PC-3 (cell line): ENCODE measurements at regions not wholly inside any gene's neighbourhood (a gene's known extent, or its start where the extent isn't known, plus 50 kb on each side); places are given as distances from the start of the nearest gene placed in this dataset.

Experiments used
- ATAC-seq: fragments of 200-7000 bp; cut with Tn5 transposase; 2 replicates; pipeline ENCODE4 v1.9.1; 2020; ENCODE audit warnings: mild to moderate bottlenecking, moderate library complexity
- BruUV-seq: library from RNA; stranded (reverse); fragments of 400-500 nt; replicated peaks from 2 replicates; lab custom pipeline; 2021; lab: Mats Ljungman, UMichigan
- CTCF ChIA-PET: fragments of 300-600 bp; sonication (Branson Sonifier 250); formaldehyde crosslinking; loops from one replicate; lab custom pipeline; 2022; ENCODE audit warnings: antibody characterized with exemption; lab: Charles Lee
- POLR2A ChIA-PET: fragments of 300-600 bp; sonication (Branson Sonifier 250); formaldehyde crosslinking; loops from one replicate; lab custom pipeline; 2022; ENCODE audit warnings: antibody characterized with exemption; ENCODE audit not compliant: unreplicated experiment; lab: Charles Lee
- DNase-seq: peaks from one replicate; pipeline ENCODE4 v3.0.0-alpha.2; 2015
- H2AFZ ChIP-seq: fragments of 300-600 bp; sonication (generic); 2 replicates; pipeline ENCODE4 v1.6.0; 2016; ENCODE audit warnings: antibody characterized with exemption, low read length
- H3F3A ChIP-seq: fragments of 300-600 bp; sonication (generic); one replicate; pipeline ENCODE4 v1.6.0; 2017; ENCODE audit warnings: antibody characterized with exemption, low read length, control low read depth, mild to moderate bottlenecking; ENCODE audit not compliant: unreplicated experiment
- H3K27ac ChIP-seq: fragments of 300-600 bp; sonication (generic); 2 replicates; pipeline ENCODE4 v1.5.1; 2016; ENCODE audit warnings: mild to moderate bottlenecking, low read length
- H3K27me3 ChIP-seq: fragments of 300-600 bp; sonication (generic); 2 replicates; pipeline ENCODE4 v1.6.1; 2016; ENCODE audit warnings: low read length, mixed read lengths
- H3K36me3 ChIP-seq: fragments of 300-600 bp; sonication (generic); 2 replicates; pipeline ENCODE4 v1.6.1; 2016; ENCODE audit warnings: low read depth, mixed run types, low read length, mixed read lengths
- H3K4me1 ChIP-seq: fragments of 300-600 bp; sonication (generic); 2 replicates; pipeline ENCODE4 v1.5.1; 2016; ENCODE audit warnings: low read length; ENCODE audit not compliant: insufficient read depth
- H3K4me2 ChIP-seq: fragments of 300-600 bp; sonication (generic); 2 replicates; pipeline ENCODE4 v1.6.0; 2016; ENCODE audit warnings: low read length
- H3K4me3 ChIP-seq: fragments of 300-600 bp; sonication (generic); 2 replicates; pipeline ENCODE4 v1.5.1; 2016; ENCODE audit warnings: mild to moderate bottlenecking, low read length, mixed read lengths
- H3K79me2 ChIP-seq: fragments of 300-600 bp; sonication (generic); 2 replicates; pipeline ENCODE4 v1.6.1; 2017; ENCODE audit warnings: low read length, mixed read lengths
- H3K9ac ChIP-seq: fragments of 300-600 bp; sonication (generic); 2 replicates; pipeline ENCODE4 v1.6.0; 2016; ENCODE audit warnings: mild to moderate bottlenecking, low read length
- H3K9me2 ChIP-seq: fragments of 300-600 bp; sonication (generic); replicated peaks from 2 replicates; pipeline ENCODE4 v1.6.1; 2016; ENCODE audit warnings: mixed run types, low read length, mixed read lengths
- H3K9me3 ChIP-seq: fragments of 300-600 bp; sonication (generic); 2 replicates; pipeline ENCODE4 v1.6.1; 2016; ENCODE audit warnings: low read length, mixed read lengths
- H4K20me1 ChIP-seq: fragments of 300-600 bp; sonication (generic); 2 replicates; pipeline ENCODE4 v1.6.1; 2016; ENCODE audit warnings: low read length, mixed read lengths
- EZH2 ChIP-seq: fragments of 300-600 bp; sonication (generic); IDR thresholded peaks from one replicate; pipeline ENCODE4 v1.6.1; 2017; ENCODE audit warnings: antibody characterized with exemption, mild to moderate bottlenecking, low read length; ENCODE audit not compliant: unreplicated experiment
- EZH2phosphoT487 ChIP-seq: fragments of 300-600 bp; sonication (generic); IDR thresholded peaks from 2 replicates; pipeline ENCODE4 v1.6.1; 2018; ENCODE audit warnings: mild to moderate bottlenecking, antibody characterized with exemption, low read length, borderline replicate concordance
- intact Hi-C: fragments of 100-400 bp; cut with micrococcal nuclease; formaldehyde crosslinking; loops from 2 replicates; pipeline ENCODE4 v1.9.0; 2023
- TF ChIP-seq, protein P1 (sequence below): fragments of 300-600 bp; sonication (generic); conservative IDR thresholded peaks from 2 replicates; pipeline ENCODE4 v1.5.1; 2017; ENCODE audit warnings: antibody characterized with exemption, low read depth, mild to moderate bottlenecking, low read length

DNA sequence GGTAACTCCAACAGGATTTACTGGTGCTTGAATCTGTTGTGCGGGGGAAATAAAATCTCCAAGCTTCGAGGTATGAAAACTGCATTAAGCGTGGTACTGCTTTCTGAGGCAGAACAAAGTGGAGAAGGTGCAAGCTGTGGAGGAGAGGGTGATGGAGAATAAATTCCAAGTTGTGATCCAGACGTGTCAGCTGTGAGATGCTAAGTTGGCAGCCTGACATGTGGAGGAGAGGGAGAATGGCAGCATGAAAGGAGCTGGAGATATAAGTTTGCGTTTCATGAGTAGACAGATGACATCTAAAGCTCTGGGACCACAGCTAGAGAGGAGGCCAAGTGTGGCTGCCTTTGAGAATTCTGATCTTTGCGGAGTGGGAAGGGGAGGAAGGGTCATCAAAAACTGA lies 411.8 kb downstream of the FBXO15 start:
- ATAC-seq (no peak), DNase-seq (no peak)
- H3K27me3 ChIP-seq, result no peaks in the 10 kb centered on the region
- BruUV-seq, result no TSS peak
- H3K9me3 ChIP-seq, result no peaks in the 10 kb centered on the region
- no peaks in the 10 kb centered on the region for H3K36me3 ChIP-seq
- H3K4me3 ChIP-seq, result no peak overlapping the region
- 0 out of 2 replicates have a peak, but pooled peaks cover 3% of the 10 kb centered on the region for H3K4me1 ChIP-seq
- no peaks in the 10 kb centered on the region for H3K79me2 ChIP-seq
- ChIA-PET POLR2A (no interaction called here), CTCF (no interaction called here)
- H4K20me1 ChIP-seq, result no peaks in the 10 kb centered on the region
- no peak overlapping the region for H3K27ac ChIP-seq
- H3F3A ChIP-seq, result no peaks in the 10 kb centered on the region
- no peak overlapping the region for H2AFZ ChIP-seq
- H3K4me2 ChIP-seq, result no peak overlapping the region
- intact Hi-C loops, result no loop called here
- H3K9me2 ChIP-seq, result no peaks in the 10 kb centered on the region
- TF ChIP-seq EZH2 (no peak), EZH2phosphoT487 (no peak)
- TF ChIP-seq, protein P1, sequence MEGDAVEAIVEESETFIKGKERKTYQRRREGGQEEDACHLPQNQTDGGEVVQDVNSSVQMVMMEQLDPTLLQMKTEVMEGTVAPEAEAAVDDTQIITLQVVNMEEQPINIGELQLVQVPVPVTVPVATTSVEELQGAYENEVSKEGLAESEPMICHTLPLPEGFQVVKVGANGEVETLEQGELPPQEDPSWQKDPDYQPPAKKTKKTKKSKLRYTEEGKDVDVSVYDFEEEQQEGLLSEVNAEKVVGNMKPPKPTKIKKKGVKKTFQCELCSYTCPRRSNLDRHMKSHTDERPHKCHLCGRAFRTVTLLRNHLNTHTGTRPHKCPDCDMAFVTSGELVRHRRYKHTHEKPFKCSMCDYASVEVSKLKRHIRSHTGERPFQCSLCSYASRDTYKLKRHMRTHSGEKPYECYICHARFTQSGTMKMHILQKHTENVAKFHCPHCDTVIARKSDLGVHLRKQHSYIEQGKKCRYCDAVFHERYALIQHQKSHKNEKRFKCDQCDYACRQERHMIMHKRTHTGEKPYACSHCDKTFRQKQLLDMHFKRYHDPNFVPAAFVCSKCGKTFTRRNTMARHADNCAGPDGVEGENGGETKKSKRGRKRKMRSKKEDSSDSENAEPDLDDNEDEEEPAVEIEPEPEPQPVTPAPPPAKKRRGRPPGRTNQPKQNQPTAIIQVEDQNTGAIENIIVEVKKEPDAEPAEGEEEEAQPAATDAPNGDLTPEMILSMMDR, result no peak
- H3K9ac ChIP-seq, result no peak overlapping the region

DNA sequence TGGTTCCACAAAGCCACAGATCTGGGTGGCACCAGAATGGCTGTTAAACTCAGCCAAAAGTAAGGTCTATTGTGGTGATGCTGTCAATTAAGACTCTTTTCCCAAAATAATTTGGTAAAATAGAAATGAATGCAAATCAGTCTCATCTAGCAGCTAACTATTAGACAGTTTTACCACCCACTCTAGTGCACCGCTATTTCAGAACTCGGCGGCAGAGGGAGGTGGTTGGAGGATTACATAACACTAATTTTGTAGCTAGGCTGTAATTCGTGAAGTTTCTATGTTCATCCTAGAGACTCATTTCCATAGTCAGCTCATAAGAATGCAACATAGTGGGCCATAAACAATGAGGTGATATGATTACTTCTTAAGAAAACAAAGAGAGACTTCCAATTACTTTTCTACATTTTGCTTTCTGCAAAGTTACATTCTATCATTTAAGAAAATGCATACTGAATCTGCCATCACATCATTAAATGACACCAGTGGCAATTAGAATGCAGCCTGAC lies 413.8 kb downstream of the FBXO15 start:
- ChIA-PET POLR2A (interaction anchor here (0.7 kb wide), 1 partner anchor 18 kb away, joined by 4 read pairs; no protein-coding TSS in a partner anchor), CTCF (no interaction called here)
- TF ChIP-seq EZH2phosphoT487 (no peak), EZH2 (no peak)
- TF ChIP-seq, protein P1, result no peak
- no peaks in the 10 kb centered on the region for H3K27me3 ChIP-seq
- H3K9ac ChIP-seq, result no peak overlapping the region
- H4K20me1 ChIP-seq, result no peaks in the 10 kb centered on the region
- no peaks in the 10 kb centered on the region for H3K9me3 ChIP-seq
- no peak for ATAC-seq
- no peaks in the 10 kb centered on the region for H3K36me3 ChIP-seq
- intact Hi-C loops, result no loop called here
- no peak overlapping the region for H2AFZ ChIP-seq
- no peak overlapping the region for H3K4me3 ChIP-seq
- H3K9me2 ChIP-seq, result no peaks in the 10 kb centered on the region
- H3K4me1 ChIP-seq, result 0 out of 2 replicates have a peak, but pooled peaks cover 3% of the 10 kb centered on the region
- H3F3A ChIP-seq, result no peaks in the 10 kb centered on the region
- H3K4me2 ChIP-seq, result no peak overlapping the region
- no TSS peak for BruUV-seq
- H3K27ac ChIP-seq, result no peak overlapping the region
- H3K79me2 ChIP-seq, result no peaks in the 10 kb centered on the region
- DNase-seq, result no peak

DNA sequence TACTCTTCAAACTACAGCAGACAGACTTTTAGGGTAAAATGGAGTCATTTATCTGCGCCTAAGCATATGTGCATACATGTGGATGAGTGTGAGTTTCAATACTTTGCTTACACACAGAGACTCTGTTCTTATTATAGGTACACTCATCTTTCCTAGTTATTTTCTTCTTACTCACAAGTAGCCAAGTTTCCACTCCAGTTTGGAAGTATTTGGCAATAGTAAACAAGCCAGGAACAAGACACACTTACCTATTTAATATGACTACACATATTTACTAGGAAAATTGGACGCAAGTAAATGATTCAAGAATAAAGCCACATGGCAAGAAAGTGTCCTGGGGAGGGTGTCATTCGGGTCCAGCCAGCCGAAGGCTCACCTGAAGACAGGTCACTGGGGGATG lies 414.3 kb downstream of the FBXO15 start:
- Histone ChIP-seq H3K79me2 (no peaks in the 10 kb centered on the region), H2AFZ (no peak overlapping the region), H3K4me2 (no peak overlapping the region), H3K36me3 (no peaks in the 10 kb centered on the region), H3K4me1 (0 out of 2 replicates have a peak, but pooled peaks cover 3% of the 10 kb centered on the region), H3K9me2 (no peaks in the 10 kb centered on the region), H3K4me3 (no peak overlapping the region), H3K9ac (no peak overlapping the region), H3F3A (no peaks in the 10 kb centered on the region), H3K9me3 (no peaks in the 10 kb centered on the region), H3K27ac (no peak overlapping the region), H4K20me1 (no peaks in the 10 kb centered on the region), H3K27me3 (no peaks in the 10 kb centered on the region)
- intact Hi-C loops, result no loop called here
- ChIA-PET CTCF (no interaction called here), POLR2A (no interaction called here)
- ATAC-seq (peak; percentile 53), DNase-seq (peak; percentile 48)
- BruUV-seq, result no TSS peak
- TF ChIP-seq EZH2 (no peak), EZH2phosphoT487 (no peak)
- TF ChIP-seq, protein P1, result no peak
